HG03039 (cell line): ENCODE measurements at regions not wholly inside any gene's neighbourhood (a gene's known extent, or its start where the extent isn't known, plus 50 kb on each side); places are given as distances from the start of the nearest gene placed in this dataset.

Experiments used
- ATAC-seq: cut with Tn5 transposase; IDR thresholded peaks from one replicate; pipeline ENCODE4 v1.9.1; 2021; ENCODE audit warnings: mild to moderate bottlenecking, moderate library complexity; ENCODE audit not compliant: unreplicated experiment

DNA sequence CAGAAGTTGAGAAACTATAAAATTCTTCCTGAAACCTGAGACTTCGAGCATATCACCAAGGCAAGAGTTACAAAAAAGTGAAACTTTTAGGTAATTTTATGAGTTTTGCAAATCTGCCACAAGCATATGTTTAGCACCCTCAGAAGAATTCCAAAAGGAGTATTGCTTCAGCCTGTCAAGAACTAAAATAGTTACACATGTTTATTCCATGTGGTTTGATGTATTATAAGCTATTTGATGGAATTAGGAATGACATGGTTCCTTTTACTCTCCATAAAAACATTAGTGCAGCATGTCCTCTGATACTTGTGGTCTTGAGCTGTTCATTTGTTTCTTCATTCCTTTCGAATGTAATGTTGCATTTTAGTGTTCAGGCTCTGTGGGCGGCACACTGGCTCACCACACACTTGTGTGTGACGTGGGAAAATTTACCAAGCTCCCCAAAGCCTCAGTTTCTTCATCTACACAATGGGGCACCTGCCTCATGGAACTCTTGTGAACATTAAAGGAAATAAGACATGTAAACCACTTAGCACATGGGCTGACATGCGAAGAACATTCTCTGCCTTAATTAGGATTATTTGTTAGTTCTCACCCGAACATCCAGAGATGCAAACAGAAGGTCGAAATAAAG lies 204.2 kb upstream of the FOXF1 start:
- ATAC-seq = no peak

DNA sequence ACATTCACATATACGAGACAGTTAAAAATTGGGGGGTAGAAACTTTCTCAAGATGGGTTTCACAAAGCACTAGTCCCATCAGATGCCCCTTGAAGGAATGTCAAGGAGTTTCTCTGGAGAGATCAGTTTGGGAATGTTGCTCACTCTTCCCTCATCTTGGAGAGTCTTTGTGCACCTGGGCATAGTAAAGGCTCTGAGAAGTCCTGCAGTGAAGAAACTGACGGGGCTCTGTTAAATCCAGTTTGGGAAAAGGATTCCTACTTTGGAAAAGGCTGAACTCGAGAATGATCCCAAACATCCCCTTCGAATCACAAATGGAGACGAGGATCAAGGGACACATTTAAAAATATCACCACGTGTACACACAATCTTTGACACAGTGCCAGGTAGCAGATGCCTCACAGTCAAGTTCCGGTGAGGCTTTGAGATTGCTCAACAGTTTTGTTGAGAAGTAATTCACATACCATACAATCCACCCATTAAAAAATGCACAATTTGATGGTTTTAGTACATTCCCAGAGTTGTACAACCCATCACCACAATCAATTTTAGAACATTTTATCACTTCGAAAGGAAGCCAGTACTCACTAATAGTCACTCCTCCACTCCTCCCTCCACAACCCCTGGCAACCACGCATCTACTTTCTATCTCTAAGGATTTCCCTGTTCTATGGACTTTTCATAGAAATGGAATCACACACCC lies 203.4 kb upstream of the FOXF1 start:
- ATAC-seq = no peak

DNA sequence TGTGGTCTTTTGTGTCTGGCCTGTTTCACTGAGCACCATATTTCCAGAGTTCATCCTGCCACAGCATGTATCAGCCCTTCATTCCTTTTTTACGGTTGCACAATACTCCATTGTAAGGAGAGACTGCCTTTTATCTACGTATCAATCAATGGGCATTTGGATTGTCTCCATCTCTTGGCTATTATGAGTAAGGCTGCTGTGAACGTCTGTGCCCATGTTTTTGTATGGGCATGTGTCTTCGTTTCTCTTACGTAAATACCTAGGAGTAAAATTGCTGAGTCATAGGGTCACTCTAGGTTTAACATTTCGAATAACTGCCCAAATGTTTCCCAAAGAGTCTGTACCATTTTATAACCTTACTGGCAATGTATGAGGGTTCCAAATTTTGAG lies 202.8 kb upstream of the FOXF1 start:
- no peak for ATAC-seq

DNA sequence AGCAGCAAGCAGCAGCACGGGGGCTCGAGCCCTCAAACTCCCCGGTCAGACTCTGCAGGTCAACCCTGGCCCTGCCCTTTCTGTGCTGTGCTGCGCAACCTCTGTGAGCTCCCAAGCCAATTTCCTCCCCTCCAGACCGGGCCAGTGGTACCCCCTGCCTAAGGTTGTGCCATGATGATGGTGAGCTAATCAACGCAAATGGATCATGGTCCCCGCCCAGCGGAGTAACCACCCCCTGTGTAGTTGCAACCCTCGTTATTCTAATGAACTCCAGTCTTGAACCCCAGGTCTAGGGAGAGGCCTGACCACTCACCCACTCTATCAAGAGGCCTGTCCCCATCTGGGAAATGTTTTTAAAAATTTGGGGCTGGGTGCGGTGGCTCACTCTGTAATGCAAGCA lies 201.8 kb upstream of the FOXF1 start:
- ATAC-seq = no peak

DNA sequence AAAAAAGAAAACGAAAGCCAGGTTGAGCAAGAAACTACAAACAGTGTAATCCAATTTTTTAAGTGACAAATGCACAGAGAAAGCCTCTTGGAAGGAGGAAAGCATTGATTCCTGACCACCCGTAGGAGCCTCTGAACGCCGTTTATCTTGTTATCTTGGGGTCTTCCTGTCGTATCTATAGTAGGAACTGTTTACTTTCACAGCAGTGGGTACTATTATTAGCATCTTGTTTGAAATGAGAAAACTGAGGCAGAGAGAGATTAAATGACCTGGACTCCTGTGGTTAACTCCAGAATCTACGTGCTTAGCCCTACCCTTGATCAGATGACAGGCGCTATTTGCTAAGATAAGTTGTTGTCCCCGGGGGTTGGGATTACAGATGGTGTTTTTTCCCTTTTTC lies 196.7 kb upstream of the FOXF1 start:
- ATAC-seq = no peak

DNA sequence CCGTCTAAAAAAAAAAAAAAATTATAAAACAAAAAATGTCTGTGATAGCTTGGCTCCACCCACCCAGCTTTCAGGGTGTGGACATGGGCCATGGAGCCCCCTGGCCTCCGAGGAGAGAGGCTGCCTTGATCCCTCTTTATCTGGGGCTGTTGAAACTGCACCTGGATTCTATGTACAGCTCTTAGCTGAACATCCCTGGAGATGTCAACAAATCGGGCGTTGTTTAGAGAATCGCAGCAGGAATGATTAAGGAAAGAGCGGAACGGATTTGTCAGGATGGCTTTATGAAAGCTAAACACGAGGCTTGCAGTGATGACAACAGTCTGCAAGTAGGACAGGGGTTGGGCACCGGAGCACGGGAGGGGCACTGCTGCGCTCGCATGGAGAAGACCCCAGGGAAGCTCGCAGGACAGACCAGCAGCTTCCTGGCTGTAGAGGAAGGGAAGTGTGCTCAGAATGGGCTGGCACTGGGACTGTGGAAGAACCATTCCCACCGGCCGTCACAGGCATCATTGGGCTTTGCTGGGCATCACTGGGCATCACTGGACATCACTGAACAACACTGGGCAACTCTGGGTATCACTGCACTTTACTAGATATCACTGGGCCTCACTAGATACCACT lies 195.8 kb upstream of the FOXF1 start:
- no peak for ATAC-seq

DNA sequence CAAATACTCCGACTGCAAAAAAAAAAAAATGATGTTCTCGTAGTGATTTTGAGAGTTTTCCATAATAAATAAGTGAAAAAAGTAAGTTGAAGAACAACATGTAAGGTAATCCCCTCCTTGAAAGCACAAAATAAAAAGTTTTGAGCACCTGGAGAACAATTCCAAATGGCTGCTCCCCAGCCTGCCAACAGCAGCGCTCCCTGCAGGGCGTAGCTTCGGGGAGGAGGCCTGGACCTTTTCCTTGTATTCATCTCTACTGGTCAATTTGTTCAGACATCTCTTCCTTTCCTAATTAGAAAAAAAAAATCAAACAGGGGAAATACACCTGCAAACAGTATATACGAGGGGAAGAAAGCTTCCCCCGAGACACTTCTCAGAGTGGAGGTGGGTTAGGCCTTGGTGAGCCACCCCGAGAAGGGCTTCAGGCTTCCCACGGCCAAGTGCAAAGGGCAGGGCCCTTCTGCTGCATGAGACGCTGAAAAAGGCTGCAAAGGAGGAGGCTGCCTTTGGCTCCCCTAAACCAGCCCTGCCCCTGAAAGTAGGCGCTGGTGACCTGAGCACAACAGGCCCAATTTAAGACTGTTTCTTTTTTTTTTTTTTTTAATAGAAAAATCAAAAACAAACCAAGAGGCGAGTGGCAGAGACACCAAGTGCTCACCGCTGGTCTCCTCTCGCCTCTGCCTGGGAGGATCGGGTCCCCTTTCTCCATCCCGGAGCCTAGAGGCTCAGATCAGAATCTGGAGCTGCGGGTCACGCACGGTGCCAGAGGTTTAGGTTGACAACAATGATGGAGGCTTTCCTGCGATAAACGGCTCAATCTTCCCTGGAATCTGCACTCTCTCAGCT lies 193.1 kb upstream of the FOXF1 start:
- ATAC-seq = no peak

DNA sequence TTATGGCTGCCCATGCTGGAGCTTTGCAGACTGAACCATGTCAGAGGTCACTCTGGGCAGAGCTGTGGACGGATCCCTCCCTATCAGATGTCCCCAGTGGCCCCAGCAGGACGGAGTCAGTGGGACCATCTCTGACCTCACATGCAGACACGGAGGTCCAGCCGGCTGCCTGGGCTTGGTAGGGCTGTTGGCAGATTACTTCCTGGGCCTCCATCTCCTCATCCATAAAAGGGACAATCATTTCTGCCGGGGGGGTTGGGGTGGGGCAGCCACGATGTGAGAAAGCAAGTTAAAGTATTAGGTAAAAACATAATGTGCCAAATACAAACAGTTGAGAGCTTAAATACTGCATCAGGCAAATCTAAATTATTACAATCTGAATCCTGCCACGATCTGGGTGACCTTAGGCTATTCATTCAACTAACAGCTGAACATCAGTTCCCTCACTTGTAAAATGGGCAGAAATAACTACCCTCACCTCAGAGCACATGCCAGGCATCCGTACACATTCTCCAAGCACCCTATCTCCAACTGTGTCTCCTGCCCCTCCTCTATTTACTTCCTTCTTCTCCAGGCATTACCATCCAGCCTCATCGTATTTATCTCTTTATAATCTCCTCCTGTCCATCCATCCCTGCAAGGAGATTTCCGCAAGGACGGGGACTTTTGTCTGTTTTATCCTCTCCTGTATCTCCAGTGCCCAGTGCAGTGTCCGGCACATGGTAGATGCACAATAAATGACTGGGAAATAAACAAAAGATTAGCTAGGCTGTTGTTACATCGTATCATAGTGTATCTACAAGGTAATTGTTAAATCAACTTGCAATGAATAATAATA lies 192.3 kb upstream of the FOXF1 start:
- no peak for ATAC-seq

DNA sequence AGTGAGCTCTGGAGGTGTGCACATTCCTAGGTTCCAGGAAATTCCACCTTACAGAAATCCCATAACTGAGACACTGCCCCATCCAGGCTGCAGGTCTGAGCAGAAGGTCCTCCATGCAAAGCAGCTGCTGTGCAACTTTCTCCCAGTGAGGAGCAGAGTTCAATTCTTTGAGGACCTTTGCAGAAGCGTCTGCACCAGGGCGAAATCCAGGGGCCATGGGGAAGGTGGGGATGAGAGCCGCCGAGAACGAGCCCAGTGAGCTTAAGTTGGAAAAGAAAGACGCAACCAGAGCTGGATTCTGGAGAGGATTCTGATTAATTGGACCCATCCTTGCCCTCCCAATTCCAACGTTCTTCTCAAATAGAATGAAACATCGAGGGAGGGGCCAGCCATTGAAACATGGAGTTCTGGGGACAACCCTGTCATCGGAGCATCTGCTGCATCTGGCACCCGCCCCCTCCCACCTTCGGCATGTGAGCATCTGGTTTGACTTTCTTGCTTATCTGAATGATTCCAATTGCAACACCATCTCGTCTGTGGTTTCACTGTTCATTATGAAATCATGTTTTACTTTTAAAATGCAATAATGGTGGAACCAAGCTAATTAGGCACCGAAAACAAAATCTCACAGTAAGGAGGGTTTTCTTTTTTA lies 190.6 kb upstream of the FOXF1 start:
- ATAC-seq = no peak

DNA sequence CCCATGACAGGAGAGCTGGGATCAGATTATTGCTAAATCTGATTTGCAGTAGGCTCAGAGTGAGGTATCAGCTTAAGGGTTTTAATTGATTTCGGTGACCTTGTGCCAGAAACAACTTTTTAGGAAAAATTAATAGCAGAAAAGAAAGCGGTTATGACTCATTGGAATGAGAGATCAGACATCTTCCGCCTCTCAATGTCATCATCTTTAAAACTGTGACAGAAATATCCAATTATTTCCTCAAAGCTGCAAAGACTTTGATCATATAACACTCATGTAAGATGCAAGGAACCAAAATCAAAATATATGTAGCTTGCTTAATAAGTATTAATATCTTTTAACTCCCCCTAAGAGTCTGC lies 190.1 kb upstream of the FOXF1 start:
- no peak for ATAC-seq

DNA sequence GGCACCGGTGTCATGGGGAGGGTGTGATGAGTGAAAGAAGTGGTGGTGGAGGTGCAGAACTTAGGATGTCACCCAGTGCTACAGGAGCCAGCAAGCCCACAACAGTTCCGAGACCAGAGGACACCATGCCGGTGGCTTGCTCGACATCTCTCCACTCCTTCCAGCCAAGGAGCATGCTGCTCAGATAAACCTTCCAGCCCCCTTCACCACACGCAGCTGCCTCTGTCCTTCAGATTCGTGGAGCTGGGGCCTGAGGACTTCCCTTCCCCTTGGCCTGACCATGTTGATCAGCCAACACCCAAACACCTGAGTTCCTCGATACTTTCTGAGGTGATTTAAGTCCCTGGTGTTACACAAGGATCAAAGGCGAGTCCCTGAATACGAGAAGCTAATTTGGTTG lies 188.8 kb upstream of the FOXF1 start:
- ATAC-seq = no peak

DNA sequence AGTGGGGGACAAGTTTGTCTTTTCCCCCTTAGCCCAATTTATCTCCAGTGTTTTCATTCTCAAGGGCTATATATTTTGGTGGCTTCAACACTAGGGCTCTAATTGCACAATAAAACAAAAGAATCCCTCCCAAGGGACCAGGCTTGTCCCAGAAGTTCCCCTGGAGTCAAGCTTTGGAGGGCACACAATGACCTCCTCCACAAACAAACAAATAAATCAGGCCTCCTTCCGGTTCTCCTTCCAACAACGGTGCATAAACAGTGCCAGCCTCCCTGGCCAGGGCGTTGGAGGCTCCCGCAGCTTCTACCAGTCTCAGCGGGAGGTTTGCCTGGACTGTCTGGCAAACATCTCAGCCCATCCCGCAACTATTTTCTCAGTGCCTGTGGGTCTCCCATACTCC lies 188.0 kb upstream of the FOXF1 start:
- ATAC-seq = no peak

DNA sequence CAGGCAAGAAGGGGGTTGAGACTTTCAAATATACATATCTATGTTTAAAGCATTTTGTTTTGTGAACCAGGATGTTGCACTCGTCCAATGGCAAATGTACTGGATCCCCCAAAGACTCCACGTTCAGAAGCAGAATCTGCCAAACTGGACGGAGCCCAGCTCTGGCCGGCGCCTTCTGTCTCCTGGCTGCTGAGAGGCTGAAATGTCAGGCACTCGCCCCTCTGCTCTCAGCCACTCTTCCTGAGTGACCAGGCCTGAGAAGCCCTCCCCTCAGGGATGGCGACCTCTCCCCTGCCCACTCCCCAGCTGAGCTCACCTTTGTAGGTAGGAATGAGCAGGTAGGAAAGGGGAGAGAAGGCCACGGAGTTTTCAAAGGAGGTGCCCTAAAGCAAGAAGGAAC lies 187.5 kb upstream of the FOXF1 start:
- ATAC-seq = no peak

DNA sequence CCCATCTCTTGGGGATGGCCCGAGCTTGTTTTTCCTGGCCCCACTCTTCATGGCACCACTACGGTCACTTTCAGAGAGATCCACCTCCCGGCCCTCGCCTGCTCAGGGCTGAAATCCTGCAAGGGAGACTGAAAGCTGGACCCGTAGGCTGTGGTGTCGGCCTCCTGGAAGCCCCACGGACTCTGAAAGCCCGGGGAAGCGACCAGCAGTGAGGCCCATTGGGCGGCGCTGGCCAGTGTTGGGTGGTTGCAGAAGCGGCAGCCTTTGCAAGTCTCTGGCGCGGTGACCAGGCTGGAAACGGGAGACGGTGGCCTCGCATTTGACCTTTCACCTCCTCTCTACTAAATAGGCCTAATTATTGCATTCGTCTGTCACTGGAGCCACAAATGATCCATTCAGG lies 186.0 kb upstream of the FOXF1 start:
- no peak for ATAC-seq

DNA sequence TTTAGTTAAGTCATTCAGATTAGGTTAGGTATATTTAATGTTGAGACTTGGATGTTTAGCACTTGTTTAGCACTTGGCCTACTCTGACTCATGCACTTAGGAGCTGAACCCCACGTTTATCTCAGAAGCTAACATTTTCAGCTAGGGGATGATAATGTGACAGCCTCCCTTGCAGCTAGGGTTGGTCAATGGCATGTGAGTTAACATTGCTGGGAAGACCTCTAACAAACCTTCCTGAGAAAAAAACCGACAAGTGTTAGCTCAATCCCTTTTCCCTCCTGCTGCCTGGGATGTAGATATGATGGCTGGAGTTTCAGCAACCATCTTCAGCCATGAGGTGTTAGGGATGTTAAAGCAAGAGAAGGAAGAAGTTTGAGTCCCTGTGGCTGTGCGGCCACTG lies 185.0 kb upstream of the FOXF1 start:
- ATAC-seq = no peak

DNA sequence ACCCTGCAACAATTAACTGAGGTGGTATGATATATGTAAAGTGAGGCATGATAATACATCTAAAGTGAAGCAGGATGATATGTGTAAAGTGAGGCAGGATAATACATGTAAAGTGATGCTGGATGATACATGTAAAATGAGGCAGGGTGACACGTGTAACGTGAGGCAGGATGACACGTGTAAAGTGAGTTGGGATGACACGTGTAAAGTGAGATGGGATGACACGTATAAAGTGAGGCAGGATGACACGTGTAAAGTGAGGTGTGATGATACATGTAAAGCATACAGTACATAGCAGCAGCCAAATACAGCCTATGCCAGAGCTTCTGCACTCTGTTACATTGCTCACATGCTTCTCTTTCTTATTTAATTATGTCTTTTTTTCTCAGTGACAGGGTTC lies 184.4 kb upstream of the FOXF1 start:
- ATAC-seq = no peak

DNA sequence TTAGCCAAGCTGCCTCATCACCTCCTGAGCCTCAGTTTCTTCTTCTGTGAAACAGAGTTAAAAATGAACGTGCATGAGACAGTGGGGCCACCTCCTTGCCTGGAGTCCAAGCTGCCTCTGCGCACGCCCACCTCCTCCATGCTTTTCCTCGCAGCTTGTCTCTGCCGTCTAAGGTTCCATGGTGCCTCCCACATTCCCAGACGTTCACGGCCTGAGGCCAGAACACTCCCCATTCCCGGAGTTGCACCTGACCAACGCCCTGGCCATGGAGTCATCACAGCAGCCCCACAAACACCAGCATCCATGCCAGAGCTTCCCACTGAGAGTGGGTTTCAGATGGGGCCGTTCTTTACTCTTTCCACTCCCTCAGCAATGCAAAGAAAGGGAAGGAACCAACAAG lies 183.0 kb upstream of the FOXF1 start:
- no peak for ATAC-seq

DNA sequence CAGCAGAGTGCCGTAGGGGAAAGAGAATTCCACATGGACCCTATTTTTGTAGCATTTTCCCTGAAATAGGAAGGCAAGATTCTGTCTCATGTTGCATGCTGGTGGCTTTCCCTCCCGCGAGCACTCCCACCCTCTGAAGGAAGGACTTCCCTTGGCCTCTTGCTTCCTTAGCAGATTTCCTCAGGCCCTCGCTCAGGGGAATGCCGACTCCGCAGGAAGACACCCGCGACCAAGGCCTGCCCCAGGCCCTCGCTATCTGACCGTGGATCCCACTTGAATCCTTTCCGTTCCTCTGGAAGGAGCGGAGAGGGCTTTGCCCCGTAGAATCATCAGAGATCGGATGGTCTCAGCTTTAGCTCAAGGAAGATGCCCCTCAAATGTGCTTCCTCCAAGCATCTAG lies 179.4 kb upstream of the FOXF1 start:
- ATAC-seq = no peak

DNA sequence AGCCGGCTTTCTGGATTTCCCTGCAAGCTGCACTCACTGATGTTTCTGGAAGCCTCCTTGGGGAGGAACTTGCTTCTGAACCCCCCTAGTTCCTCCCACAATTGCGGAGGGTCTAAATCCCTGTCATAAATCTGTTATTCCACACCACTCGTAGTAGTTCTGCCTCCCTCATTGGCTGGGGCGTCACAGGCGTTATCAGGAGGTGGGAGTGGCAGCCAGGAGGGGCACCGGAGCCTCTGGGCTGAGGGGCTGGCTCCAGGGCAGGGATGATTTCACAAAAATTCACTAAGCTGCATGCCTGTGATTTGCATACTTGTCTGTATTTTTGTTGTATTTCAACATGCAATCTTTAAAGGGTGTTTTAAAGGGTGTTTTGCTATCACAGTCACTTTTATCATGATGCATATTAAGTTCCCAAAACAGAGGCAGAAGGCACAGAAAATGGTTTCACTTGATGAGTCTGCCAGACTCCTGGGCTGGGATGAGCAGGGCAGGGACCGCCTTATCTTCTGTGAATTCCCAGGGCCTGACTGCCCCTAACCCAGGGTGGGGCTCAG lies 176.2 kb upstream of the FOXF1 start:
- no peak for ATAC-seq
